ENCODE measurements at regions not wholly inside any gene's neighbourhood (a gene's known extent, or its start where the extent isn't known, plus 50 kb on each side); places are given as distances from the start of the nearest gene placed in this dataset.
A peak's percentile ranks its signal among the peaks of the same experiment; 100 is the strongest.

DNA sequence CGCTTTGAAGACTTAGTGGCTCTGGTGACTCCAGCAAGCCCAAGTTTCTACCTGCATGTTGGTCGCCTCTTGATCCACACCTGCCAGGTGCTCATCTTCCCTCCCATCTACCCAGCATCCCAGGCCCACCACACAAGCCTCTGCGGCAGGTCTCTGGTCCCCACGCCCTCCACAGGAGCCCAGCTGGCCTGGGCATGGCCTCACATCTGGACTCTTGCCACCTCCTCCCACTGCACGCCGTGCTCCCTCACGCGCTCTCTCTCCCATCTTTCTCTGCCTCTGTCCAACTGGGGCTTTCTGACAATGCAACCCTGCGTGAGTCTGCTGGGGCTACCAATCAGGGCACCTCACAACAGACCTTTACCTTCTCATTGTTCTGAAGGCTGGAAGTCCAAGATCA lies 50.2 kb upstream of the FGFR2 start:
- no peak overlapping the region for H4K8ac ChIP-seq (ENCODE audit: low read length)
- no peak overlapping the region for H2BK15ac ChIP-seq (ENCODE audit: low read depth, poor library complexity, severe bottlenecking)
- H3K9me3 ChIP-seq (ENCODE audit: control insufficient read depth, low read length) = peaks cover 3% of the 10 kb centered on the region
- no peak overlapping the region for H3K27ac ChIP-seq (ENCODE audit: low read length, poor library complexity, severe bottlenecking)
- H2AK5ac ChIP-seq (ENCODE audit: low read length, severe bottlenecking) = no peak overlapping the region
- no peak overlapping the region for H2BK120ac ChIP-seq (ENCODE audit: low read depth, low read length)
- H3K4me3 ChIP-seq (ENCODE audit: insufficient read depth in 1 of 2, low read depth in 1 of 2, low read length in 2 of 2) = no peak overlapping the region
- H3K36me3 ChIP-seq (ENCODE audit: control insufficient read depth in 1 of 2, insufficient read depth in 2 of 2, low read depth in 1 of 2, low read length in 2 of 2) = no peaks in the 10 kb centered on the region
- no peak for DNase-seq
- no peak overlapping the region for H2BK5ac ChIP-seq (ENCODE audit: low read depth, low read length, poor library complexity, severe bottlenecking)
- no peak overlapping the region for H2BK12ac ChIP-seq (ENCODE audit: low read length in 2 of 2)
- H3K18ac ChIP-seq (ENCODE audit: low read depth in 1 of 2, low read length in 2 of 2) = no peak overlapping the region
- no peak overlapping the region for H3K4ac ChIP-seq (ENCODE audit: low read depth in 1 of 2, low read length in 2 of 2)
- no peak overlapping the region for H3K23ac ChIP-seq (ENCODE audit: low read length in 2 of 2)
- no peak overlapping the region for H3K4me2 ChIP-seq (ENCODE audit: low read length, poor library complexity, severe bottlenecking)
- no peaks in the 10 kb centered on the region for H3K27me3 ChIP-seq (ENCODE audit: control insufficient read depth in 1 of 2, insufficient read depth in 1 of 2, low read length in 2 of 2)
- no peaks in the 10 kb centered on the region for H3K79me1 ChIP-seq (replicated peaks; ENCODE audit: low read length, poor library complexity, severe bottlenecking)
- peaks cover 1% of the 10 kb centered on the region for H3K4me1 ChIP-seq (ENCODE audit: control insufficient read depth, insufficient read depth, low read depth, low read length)
- H3K14ac ChIP-seq (ENCODE audit: low read length in 2 of 2) = peak overlapping the region in 1 of 2 experiments; percentile 10
- no peak overlapping the region for H3K9ac ChIP-seq (ENCODE audit: low read length)
- H4K91ac ChIP-seq (ENCODE audit: low read length) = no peak overlapping the region
- WGBS = 88% methylated on average over 9 of the region's 9 CpGs
- H2AFZ ChIP-seq (ENCODE audit: low read depth, low read length) = no peak overlapping the region

DNA sequence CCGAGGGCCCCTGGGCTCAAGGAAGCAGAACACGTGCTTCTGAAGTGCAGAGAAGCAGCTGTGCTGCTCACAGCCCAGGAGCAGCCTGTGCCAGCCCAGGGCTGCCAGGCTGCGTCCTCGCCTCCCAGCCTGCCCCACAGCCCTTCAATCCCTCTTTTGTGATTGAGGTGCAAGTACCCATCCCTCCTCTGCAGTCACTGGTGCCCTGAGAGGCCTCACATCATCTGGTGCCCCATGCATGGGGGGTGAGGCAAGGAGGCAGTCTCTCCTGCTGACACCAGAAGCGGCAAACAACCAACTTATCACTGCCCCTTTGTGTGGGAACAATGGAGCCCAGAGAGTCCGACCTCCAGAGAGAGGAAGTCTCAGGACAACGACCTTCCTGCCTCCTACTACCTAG lies 49.8 kb upstream of the FGFR2 start:
- Histone ChIP-seq H3K4me2 (ENCODE audit: low read length, poor library complexity, severe bottlenecking) (no peak overlapping the region), H3K27me3 (ENCODE audit: control insufficient read depth in 1 of 2, insufficient read depth in 1 of 2, low read length in 2 of 2) (no peaks in the 10 kb centered on the region), H2AK5ac (ENCODE audit: low read length, severe bottlenecking) (no peak overlapping the region), H2BK120ac (ENCODE audit: low read depth, low read length) (no peak overlapping the region), H3K4me3 (ENCODE audit: insufficient read depth in 1 of 2, low read depth in 1 of 2, low read length in 2 of 2) (no peak overlapping the region), H3K4ac (ENCODE audit: low read depth in 1 of 2, low read length in 2 of 2) (no peak overlapping the region), H2AFZ (ENCODE audit: low read depth, low read length) (no peak overlapping the region), H2BK5ac (ENCODE audit: low read depth, low read length, poor library complexity, severe bottlenecking) (no peak overlapping the region), H3K36me3 (ENCODE audit: control insufficient read depth in 1 of 2, insufficient read depth in 2 of 2, low read depth in 1 of 2, low read length in 2 of 2) (no peaks in the 10 kb centered on the region), H4K91ac (ENCODE audit: low read length) (no peak overlapping the region), H3K27ac (ENCODE audit: low read length, poor library complexity, severe bottlenecking) (no peak overlapping the region), H3K9me3 (ENCODE audit: control insufficient read depth, low read length) (peaks cover 3% of the 10 kb centered on the region), H3K79me1 (replicated peaks; ENCODE audit: low read length, poor library complexity, severe bottlenecking) (no peaks in the 10 kb centered on the region), H3K18ac (ENCODE audit: low read depth in 1 of 2, low read length in 2 of 2) (no peak overlapping the region), H4K8ac (ENCODE audit: low read length) (no peak overlapping the region), H2BK12ac (ENCODE audit: low read length in 2 of 2) (no peak overlapping the region), H3K9ac (ENCODE audit: low read length) (no peak overlapping the region), H3K23ac (ENCODE audit: low read length in 2 of 2) (no peak overlapping the region), H2BK15ac (ENCODE audit: low read depth, poor library complexity, severe bottlenecking) (no peak overlapping the region), H3K14ac (ENCODE audit: low read length in 2 of 2) (no peak overlapping the region), H3K4me1 (ENCODE audit: control insufficient read depth, insufficient read depth, low read depth, low read length) (peaks cover 1% of the 10 kb centered on the region)
- WGBS = 45% methylated on average over 5 of the region's 7 CpGs
- DNase-seq = no peak
